Vagina (tissue), 2 donors: ENCODE measurements at regions not wholly inside any gene's neighbourhood (a gene's known extent, or its start where the extent isn't known, plus 50 kb on each side); places are given as distances from the start of the nearest gene placed in this dataset.
A peak's percentile ranks its signal among the peaks of the same experiment; 100 is the strongest.

ENCODE experiments used
- DNase-seq, 2 donors: peaks; one replicate each; pipeline ENCODE4 v3.0.0-alpha.2; 2017; ENCODE audit errors: extremely low spot score in 2 of 2
- H3K27ac ChIP-seq: fragments of 200-600 bp; sonication (generic); one replicate; pipeline ENCODE4 v1.5.1; 2019
- H3K27me3 ChIP-seq: fragments of 200-600 bp; sonication (generic); one replicate; pipeline ENCODE4 v1.5.1; 2019
- H3K36me3 ChIP-seq, 2 donors: fragments of 200-600 bp; sonication (generic); one replicate each; pipeline ENCODE4 v1.5.1; 2017 to 2019
- H3K4me1 ChIP-seq: fragments of 200-600 bp; sonication (generic); one replicate; pipeline ENCODE4 v1.5.1; 2019
- H3K4me3 ChIP-seq, 2 donors: fragments of 200-600 bp; sonication (generic); 1 replicate in 1 of 2; 2 replicates in 1 of 2; pipeline ENCODE4 v1.5.1; 2016 to 2019
- H3K9me3 ChIP-seq: fragments of 200-600 bp; sonication (generic); one replicate; pipeline ENCODE4 v1.5.1; 2019
- POLR2A ChIP-seq, 2 donors: fragments of 450-650 bp; IDR thresholded peaks; one replicate each; pipeline ENCODE4 v1.6.1; 2017; ENCODE audit warnings: antibody characterized with exemption in 2 of 2, mild to moderate bottlenecking in 2 of 2, moderate library complexity in 2 of 2
- POLR2AphosphoS5 ChIP-seq, 2 donors: sonication (generic); formaldehyde crosslinking; IDR thresholded peaks; one replicate each; pipeline ENCODE4 v1.9.0; 2017; ENCODE audit warnings: antibody characterized with exemption in 2 of 2, mild to moderate bottlenecking in 2 of 2, low read depth in 1 of 2; ENCODE audit not compliant: insufficient read depth in 1 of 2
- intact Hi-C: fragments of 100-400 bp; cut with DNase I; formaldehyde crosslinking; loops from one replicate; pipeline ENCODE4 v1.15.1; 2023
- TF ChIP-seq, protein P1 (sequence below), 3 experiments: fragments of 450-650 bp in 2 of 3; fragments of 200-600 bp in 1 of 3; sonication (generic) in 1 of 3; IDR thresholded peaks; one replicate each; pipeline ENCODE4 v1.5.1; 2017 to 2019; ENCODE audit warnings: antibody characterized with exemption in 3 of 3, mild to moderate bottlenecking in 2 of 3, moderate library complexity in 2 of 3

DNA sequence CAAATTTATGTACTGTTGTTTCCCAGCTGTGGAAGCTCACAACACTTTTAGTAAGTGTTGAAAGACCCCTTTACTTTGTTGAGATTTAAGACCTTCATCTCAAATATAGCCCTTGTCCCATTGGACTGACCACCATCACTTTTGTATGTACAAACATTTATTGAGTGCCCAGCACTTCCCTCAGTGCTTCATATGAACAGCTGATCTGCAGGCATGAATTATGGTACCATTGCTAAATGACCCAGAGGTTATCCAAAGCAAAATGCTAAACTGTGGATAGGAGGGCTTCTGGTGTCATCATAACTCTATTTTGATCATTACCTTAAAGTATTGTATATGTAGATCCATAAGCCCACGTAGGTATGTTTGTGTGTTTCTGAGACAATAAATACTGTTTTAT is 285.7 kb upstream of the RGS6 start:
- TF ChIP-seq POLR2AphosphoS5 (IDR thresholded peaks at IDR 0.05; ENCODE audit: insufficient read depth in 1 of 2, low read depth in 1 of 2) (no peak), POLR2A (IDR thresholded peaks at IDR 0.05) (no peak)
- TF ChIP-seq, protein P1, sequence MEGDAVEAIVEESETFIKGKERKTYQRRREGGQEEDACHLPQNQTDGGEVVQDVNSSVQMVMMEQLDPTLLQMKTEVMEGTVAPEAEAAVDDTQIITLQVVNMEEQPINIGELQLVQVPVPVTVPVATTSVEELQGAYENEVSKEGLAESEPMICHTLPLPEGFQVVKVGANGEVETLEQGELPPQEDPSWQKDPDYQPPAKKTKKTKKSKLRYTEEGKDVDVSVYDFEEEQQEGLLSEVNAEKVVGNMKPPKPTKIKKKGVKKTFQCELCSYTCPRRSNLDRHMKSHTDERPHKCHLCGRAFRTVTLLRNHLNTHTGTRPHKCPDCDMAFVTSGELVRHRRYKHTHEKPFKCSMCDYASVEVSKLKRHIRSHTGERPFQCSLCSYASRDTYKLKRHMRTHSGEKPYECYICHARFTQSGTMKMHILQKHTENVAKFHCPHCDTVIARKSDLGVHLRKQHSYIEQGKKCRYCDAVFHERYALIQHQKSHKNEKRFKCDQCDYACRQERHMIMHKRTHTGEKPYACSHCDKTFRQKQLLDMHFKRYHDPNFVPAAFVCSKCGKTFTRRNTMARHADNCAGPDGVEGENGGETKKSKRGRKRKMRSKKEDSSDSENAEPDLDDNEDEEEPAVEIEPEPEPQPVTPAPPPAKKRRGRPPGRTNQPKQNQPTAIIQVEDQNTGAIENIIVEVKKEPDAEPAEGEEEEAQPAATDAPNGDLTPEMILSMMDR (IDR thresholded peaks at IDR 0.05): no peak
- intact Hi-C loops: no loop called here
- no peak overlapping the region for H3K4me3 ChIP-seq
- H3K4me1 ChIP-seq: no peaks in the 10 kb centered on the region
- H3K27me3 ChIP-seq: no peaks in the 10 kb centered on the region
- no peak for DNase-seq
- H3K27ac ChIP-seq: no peak overlapping the region
- H3K9me3 ChIP-seq: no peaks in the 10 kb centered on the region
- H3K36me3 ChIP-seq: no peaks in the 10 kb centered on the region

DNA sequence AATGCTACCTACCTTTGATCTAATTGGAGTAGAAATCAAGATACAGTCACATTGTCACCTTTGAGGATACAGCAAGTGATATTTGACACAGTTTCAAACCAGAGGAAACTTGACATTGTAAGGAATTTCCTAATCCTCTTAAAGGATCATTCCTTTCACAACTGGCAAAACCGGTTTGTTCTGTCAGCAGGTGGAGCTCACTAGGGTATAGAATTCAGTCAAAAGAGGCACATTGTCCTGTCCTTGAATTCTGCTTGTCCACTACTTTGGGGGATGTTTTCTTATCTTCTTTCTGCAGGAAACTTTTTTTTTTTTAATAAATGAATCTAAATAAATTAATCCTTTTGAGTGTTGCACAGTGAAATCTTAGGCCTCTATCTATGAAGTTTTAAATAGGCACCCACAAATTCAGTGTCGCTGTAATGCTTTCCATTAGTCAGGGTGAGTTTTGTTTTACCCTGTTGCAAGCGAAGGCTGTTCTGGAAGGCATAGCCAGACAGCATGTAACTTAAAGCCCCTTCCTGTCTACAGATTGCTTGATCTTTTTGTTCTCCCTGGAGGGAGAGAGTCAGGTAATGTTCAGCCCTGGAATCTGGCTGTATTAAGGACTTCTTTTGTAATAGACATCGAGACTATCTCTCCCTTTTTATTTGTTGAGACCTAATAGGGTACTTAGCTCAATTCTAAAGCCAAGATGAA is 285.0 kb upstream of the RGS6 start:
- intact Hi-C loops: no loop called here
- no peak for DNase-seq

DNA sequence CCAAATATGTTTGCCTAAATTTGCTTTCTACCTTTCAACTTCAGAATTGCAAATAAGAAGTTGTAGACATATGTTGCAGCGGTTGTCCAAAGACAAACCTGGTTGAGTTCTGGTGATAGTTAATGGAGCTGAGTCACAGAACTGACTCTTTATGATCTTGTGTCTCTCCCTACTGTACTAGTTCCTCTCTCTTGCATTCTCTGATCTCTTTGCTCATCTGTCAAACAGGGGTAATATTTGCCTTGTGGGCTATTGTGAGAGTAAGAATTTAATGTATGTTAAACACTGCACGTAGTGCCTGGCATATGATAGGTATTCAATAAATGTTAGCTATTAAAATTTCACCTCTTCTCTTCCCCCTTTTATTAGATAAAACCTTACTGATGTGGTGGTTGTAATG is 283.5 kb upstream of the RGS6 start:
- TF ChIP-seq POLR2A (IDR thresholded peaks at IDR 0.05) (no peak), POLR2AphosphoS5 (IDR thresholded peaks at IDR 0.05; ENCODE audit: insufficient read depth in 1 of 2, low read depth in 1 of 2) (no peak)
- TF ChIP-seq, protein P1 (IDR thresholded peaks at IDR 0.05): no peak
- Histone ChIP-seq H3K36me3 (peaks cover 0 to 5% of the 10 kb centered on the region in 2 donors), H3K27ac (no peak overlapping the region), H3K9me3 (peaks cover 3% of the 10 kb centered on the region), H3K27me3 (no peaks in the 10 kb centered on the region), H3K4me1 (no peaks in the 10 kb centered on the region), H3K4me3 (no peak overlapping the region)
- DNase-seq: no peak
- intact Hi-C loops: no loop called here

More for the DNA sequence above, 285.0 kb upstream of the RGS6 start:
- no peaks in the 10 kb centered on the region for H3K4me1 ChIP-seq
- TF ChIP-seq POLR2AphosphoS5 (IDR thresholded peaks at IDR 0.05; ENCODE audit: insufficient read depth in 1 of 2, low read depth in 1 of 2) (peak in 1 of 2 donors; percentile 33), POLR2A (IDR thresholded peaks at IDR 0.05) (no peak)
- TF ChIP-seq, protein P1 (IDR thresholded peaks at IDR 0.05): no peak
- H3K27ac ChIP-seq: no peak overlapping the region
- H3K4me3 ChIP-seq: no peak overlapping the region
- H3K9me3 ChIP-seq: no peaks in the 10 kb centered on the region
- peaks cover 0 to 5% of the 10 kb centered on the region in 2 donors for H3K36me3 ChIP-seq
- H3K27me3 ChIP-seq: no peaks in the 10 kb centered on the region

DNA sequence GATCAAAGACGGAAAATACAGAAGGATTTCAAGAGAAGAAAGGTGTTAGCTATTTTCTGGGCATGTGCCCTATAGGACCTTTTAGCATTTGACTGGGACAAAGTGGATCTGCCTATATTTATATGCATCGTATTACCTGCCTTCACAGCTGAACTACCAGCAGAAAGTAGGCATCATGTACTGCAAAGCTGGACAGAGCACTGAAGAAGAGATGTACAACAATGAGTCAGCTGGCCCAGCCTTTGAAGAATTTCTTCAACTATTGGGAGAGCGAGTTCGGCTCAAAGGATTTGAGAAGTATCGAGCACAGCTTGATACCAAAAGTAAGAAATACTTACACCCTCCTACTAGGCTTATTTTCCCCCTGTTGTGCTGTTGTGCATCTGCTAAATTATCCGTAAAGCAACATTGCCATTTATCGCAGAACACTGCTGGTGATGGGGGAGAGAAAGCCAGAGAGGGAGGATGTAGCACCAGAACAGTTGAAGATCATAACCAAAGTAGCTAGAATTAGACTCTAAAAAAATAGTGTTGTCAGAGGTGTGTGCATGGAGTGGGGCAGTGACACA is 282.0 kb upstream of the RGS6 start:
- no peaks in the 10 kb centered on the region for H3K4me1 ChIP-seq
- DNase-seq: no peak
- peaks cover 3% of the 10 kb centered on the region for H3K9me3 ChIP-seq
- TF ChIP-seq POLR2AphosphoS5 (IDR thresholded peaks at IDR 0.05; ENCODE audit: insufficient read depth in 1 of 2, low read depth in 1 of 2): no peak
- TF ChIP-seq, protein P1 (IDR thresholded peaks at IDR 0.05): no peak
- no peak for TF ChIP-seq POLR2A (IDR thresholded peaks at IDR 0.05)
- no peak overlapping the region for H3K27ac ChIP-seq
- H3K36me3 ChIP-seq: peaks cover 0 to 5% of the 10 kb centered on the region in 2 donors
- H3K4me3 ChIP-seq: no peak overlapping the region
- H3K27me3 ChIP-seq: no peaks in the 10 kb centered on the region
- intact Hi-C loops: no loop called here

DNA sequence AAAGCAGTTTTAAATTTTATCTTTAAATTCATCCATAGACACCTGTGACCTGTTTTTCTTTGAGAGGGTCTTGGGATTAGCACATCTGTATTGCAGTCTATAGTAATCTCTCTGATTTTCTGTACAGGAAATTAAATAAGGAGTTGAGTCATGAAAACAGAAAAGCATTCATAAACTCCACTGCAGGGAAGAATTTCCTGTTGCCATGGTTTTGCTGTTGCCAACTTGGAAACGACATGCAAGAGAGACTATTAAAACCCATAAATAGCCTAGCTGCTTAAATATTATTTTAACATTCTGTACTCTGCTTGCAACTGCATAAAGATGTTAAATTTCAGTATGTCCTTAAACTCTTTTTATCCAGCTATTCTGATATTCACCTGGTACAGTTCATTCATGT is 281.0 kb upstream of the RGS6 start:
- H3K4me1 ChIP-seq: no peaks in the 10 kb centered on the region
- H3K27ac ChIP-seq: no peak overlapping the region
- TF ChIP-seq, protein P1 (IDR thresholded peaks at IDR 0.05): no peak
- no peak for TF ChIP-seq POLR2A (IDR thresholded peaks at IDR 0.05)
- TF ChIP-seq POLR2AphosphoS5 (IDR thresholded peaks at IDR 0.05; ENCODE audit: insufficient read depth in 1 of 2, low read depth in 1 of 2): no peak
- intact Hi-C loops: no loop called here
- no peak for DNase-seq
- H3K9me3 ChIP-seq: peaks cover 3% of the 10 kb centered on the region
- H3K4me3 ChIP-seq: peak overlapping the region in 1 of 2 donors; percentile 2
- no peaks in the 10 kb centered on the region for H3K27me3 ChIP-seq
- peaks cover 0 to 5% of the 10 kb centered on the region in 2 donors for H3K36me3 ChIP-seq
